ENCODE measurements at regions not wholly inside any gene's neighbourhood (a gene's known extent, or its start where the extent isn't known, plus 50 kb on each side); places are given as distances from the start of the nearest gene placed in this dataset.

GRCh38 chr1:238991765-238992495 lies 394.4 kb upstream of the CHRM3 start:
- no peak for DNase-seq (ENCODE audit: low read depth)
- no peak for TF ChIP-seq CTCF (conservative IDR thresholded peaks at IDR 0.05; ENCODE audit: low read depth, low read length)
- H3K4me3 ChIP-seq (ENCODE audit: low read depth, low read length): no peak overlapping the region

- no peak for TF ChIP-seq CTCF (conservative IDR thresholded peaks at IDR 0.05; ENCODE audit: low read depth, low read length)
- no peak overlapping the region for H3K4me3 ChIP-seq (ENCODE audit: low read depth, low read length)
- no peak for DNase-seq (ENCODE audit: low read depth)
Observed at GRCh38 chr1:238985312-238985711, 401.1 kb upstream of the CHRM3 start.

DNA sequence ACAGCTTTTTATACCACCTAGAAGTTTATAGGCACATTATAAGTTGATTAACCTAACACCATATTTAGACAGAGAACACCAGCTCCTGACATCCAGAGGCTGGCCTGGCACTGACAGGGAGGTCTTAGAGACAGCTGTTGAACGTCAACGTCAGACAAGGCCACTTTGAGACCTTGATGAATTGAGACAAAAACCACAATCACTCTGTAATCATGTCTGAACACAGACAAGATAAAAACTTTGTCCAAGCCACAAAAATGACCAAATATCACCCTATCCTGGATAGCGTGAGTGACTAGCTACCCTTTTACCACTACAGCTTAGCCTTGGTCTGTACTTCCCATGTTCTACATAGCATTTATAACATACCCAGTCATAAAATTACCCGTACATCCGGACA lies 403.6 kb upstream of the CHRM3 start:
- no peak overlapping the region for H3K4me3 ChIP-seq (ENCODE audit: low read depth, low read length)
- DNase-seq (ENCODE audit: low read depth): no peak
- no peak for TF ChIP-seq CTCF (conservative IDR thresholded peaks at IDR 0.05; ENCODE audit: low read depth, low read length)

- H3K4me3 ChIP-seq (ENCODE audit: low read depth, low read length): no peak overlapping the region
- DNase-seq (ENCODE audit: low read depth): no peak
- no peak for TF ChIP-seq CTCF (conservative IDR thresholded peaks at IDR 0.05; ENCODE audit: low read depth, low read length)
Observed at GRCh38 chr1:238981317-238981933, 404.9 kb upstream of the CHRM3 start.

DNA sequence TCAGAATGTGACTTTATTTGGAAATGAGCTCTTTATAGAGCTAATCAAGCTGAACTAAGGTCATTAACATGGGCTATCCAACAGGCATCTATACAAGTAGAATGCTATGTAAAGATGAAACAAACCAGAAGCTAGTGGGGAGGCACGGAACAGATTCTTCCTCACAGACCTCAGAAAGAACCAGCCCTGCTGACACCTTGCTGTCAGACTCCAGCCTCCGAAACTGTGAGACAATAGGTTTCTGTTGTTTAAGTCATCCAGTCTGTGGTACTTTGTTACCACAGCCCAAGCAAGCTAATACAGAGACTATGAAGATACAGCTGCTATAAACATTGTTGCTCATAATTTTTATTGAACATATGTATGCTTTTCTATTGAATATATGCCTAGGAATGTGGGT lies 406.3 kb upstream of the CHRM3 start:
- DNase-seq (ENCODE audit: low read depth): no peak

DNA sequence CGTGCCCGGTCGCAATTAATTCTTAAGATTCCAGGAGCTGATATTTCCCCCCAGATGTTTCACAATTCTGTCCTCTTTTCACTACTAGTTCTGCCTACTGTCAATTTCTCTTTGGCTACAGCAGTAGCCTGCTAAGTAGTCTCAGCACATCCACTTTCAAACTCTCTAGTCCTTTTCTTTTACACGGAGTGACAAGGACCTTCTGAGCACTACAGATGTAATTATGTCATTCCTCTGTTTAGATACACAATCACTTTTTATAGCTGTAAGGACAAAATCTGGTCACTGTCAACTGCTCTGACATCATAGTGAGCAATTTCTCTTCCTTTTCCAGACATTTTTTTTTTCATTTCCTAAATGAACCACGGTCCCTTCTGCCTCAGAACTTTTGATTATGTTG lies 421.7 kb upstream of the CHRM3 start:
- no peak overlapping the region for H3K4me3 ChIP-seq (ENCODE audit: low read depth, low read length)
- no peak for DNase-seq (ENCODE audit: low read depth)
- TF ChIP-seq CTCF (conservative IDR thresholded peaks at IDR 0.05; ENCODE audit: low read depth, low read length): no peak

More for the DNA sequence above, 406.3 kb upstream of the CHRM3 start:
- no peak overlapping the region for H3K4me3 ChIP-seq (ENCODE audit: low read depth, low read length)
- no peak for TF ChIP-seq CTCF (conservative IDR thresholded peaks at IDR 0.05; ENCODE audit: low read depth, low read length)

GRCh38 chr1:238962941-238963340 lies 423.4 kb upstream of the CHRM3 start:
- no peak for TF ChIP-seq CTCF (conservative IDR thresholded peaks at IDR 0.05; ENCODE audit: low read depth, low read length)
- no peak overlapping the region for H3K4me3 ChIP-seq (ENCODE audit: low read depth, low read length)
- no peak for DNase-seq (ENCODE audit: low read depth)

All from epithelial cell of proximal tubule (primary cell).